PC-9 (cell line): ENCODE measurements at regions not wholly inside any gene's neighbourhood (a gene's known extent, or its start where the extent isn't known, plus 50 kb on each side); places are given as distances from the start of the nearest gene placed in this dataset.

Experiments used
- EZH2 ChIP-seq: fragments of 200-600 bp; sonication (generic); IDR thresholded peaks from 2 replicates; pipeline ENCODE4 v1.8.0; 2017; ENCODE audit warnings: antibody characterized with exemption, low read depth
- TF ChIP-seq, protein P1 (sequence below): fragments of 200-600 bp; sonication (generic); conservative IDR thresholded peaks from 2 replicates; pipeline ENCODE4 v1.6.1; 2017; ENCODE audit warnings: mixed run types, antibody characterized with exemption, mild to moderate bottlenecking, moderate library complexity

DNA sequence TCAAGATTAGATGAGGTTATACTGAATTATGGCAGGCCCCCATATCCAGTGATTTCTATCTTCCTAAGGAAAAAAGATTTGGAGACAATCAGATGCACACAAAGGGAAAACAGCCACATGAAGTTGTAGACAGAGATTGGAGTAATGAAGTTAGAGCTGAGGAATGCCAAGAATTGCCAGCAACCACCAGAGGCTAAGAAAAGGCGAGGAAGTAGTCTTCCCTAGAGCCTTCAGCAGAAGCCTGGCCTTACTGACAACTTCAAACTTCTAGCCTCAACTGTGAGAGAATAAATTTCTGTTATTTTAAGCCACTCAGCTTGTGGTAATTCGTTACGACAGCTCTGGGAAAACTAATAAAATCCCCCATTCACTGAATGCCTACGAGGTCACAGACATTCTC, 473.9 kb downstream of the COL12A1 start:
- no peak for TF ChIP-seq EZH2
- TF ChIP-seq, protein P1, sequence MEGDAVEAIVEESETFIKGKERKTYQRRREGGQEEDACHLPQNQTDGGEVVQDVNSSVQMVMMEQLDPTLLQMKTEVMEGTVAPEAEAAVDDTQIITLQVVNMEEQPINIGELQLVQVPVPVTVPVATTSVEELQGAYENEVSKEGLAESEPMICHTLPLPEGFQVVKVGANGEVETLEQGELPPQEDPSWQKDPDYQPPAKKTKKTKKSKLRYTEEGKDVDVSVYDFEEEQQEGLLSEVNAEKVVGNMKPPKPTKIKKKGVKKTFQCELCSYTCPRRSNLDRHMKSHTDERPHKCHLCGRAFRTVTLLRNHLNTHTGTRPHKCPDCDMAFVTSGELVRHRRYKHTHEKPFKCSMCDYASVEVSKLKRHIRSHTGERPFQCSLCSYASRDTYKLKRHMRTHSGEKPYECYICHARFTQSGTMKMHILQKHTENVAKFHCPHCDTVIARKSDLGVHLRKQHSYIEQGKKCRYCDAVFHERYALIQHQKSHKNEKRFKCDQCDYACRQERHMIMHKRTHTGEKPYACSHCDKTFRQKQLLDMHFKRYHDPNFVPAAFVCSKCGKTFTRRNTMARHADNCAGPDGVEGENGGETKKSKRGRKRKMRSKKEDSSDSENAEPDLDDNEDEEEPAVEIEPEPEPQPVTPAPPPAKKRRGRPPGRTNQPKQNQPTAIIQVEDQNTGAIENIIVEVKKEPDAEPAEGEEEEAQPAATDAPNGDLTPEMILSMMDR = no peak
